Skeletal muscle tissue (tissue), 4 donors: ENCODE measurements at regions not wholly inside any gene's neighbourhood (a gene's known extent, or its start where the extent isn't known, plus 50 kb on each side); places are given as distances from the start of the nearest gene placed in this dataset. TPM values are rescaled to one million over a fixed set of nuclear protein-coding genes. Genes with fewer than 3 reads are reported as not detected.

Experiments used
- H3K27ac ChIP-seq: one replicate; pipeline ENCODE4 v1.7.0; 2013; ENCODE audit warnings: mild to moderate bottlenecking, low read depth, low read length, inconsistent platforms
- H3K27me3 ChIP-seq, 3 donors: one replicate each; pipeline ENCODE4 v1.7.0; 2013; ENCODE audit warnings: low read length in 3 of 3; ENCODE audit not compliant: control insufficient read depth in 3 of 3, insufficient read depth in 3 of 3
- H3K36me3 ChIP-seq, 3 donors: one replicate each; pipeline ENCODE4 v1.7.0; 2013; ENCODE audit warnings: low read length in 3 of 3; ENCODE audit not compliant: control insufficient read depth in 3 of 3, insufficient read depth in 3 of 3
- H3K4me1 ChIP-seq, 3 donors: one replicate each; pipeline ENCODE4 v1.7.0; 2013; ENCODE audit warnings: low read length in 3 of 3, mild to moderate bottlenecking in 3 of 3; ENCODE audit not compliant: control insufficient read depth in 3 of 3, insufficient read depth in 3 of 3
- H3K4me3 ChIP-seq, 3 donors: one replicate each; pipeline ENCODE4 v1.7.0; 2013; ENCODE audit warnings: low read length in 3 of 3
- H3K9ac ChIP-seq, 3 donors: one replicate each; pipeline ENCODE4 v1.7.0; 2013; ENCODE audit warnings: low read length in 3 of 3, mild to moderate bottlenecking in 3 of 3, moderate library complexity in 2 of 3, low read depth in 1 of 3
- H3K9me3 ChIP-seq, 3 donors: one replicate each; pipeline ENCODE4 v1.7.0; 2013; ENCODE audit warnings: low read length in 3 of 3; ENCODE audit not compliant: control insufficient read depth in 3 of 3
- small RNA-seq: library from RNA; depleted of rRNA; stranded (forward); fragments of <200 nt; gene quantifications from one replicate; pipeline ENCODE3, GENCODE V24; 2014
- donor health status: Osteomylitis.

- Histone ChIP-seq H3K36me3 (no peaks in the 10 kb centered on the region), H3K27me3 (no peaks in the 10 kb centered on the region), H3K9ac (no peak overlapping the region), H3K4me1 (no peaks in the 10 kb centered on the region), H3K9me3 (no peaks in the 10 kb centered on the region), H3K27ac (no peak overlapping the region), H3K4me3 (no peak overlapping the region)
Observed at GRCh38 chr12:86373813-86374212, 117.6 kb upstream of the MGAT4C start.

GRCh38 chr12:86367137-86367536, 110.9 kb upstream of the MGAT4C start:
- Histone ChIP-seq H3K36me3 (no peaks in the 10 kb centered on the region), H3K27me3 (no peaks in the 10 kb centered on the region), H3K27ac (no peak overlapping the region), H3K9ac (no peak overlapping the region), H3K4me1 (no peaks in the 10 kb centered on the region), H3K4me3 (no peak overlapping the region), H3K9me3 (no peaks in the 10 kb centered on the region)

GRCh38 chr12:86349196-86349595, 93.0 kb upstream of the MGAT4C start:
- Histone ChIP-seq H3K27ac (no peak overlapping the region), H3K4me1 (no peaks in the 10 kb centered on the region), H3K9ac (no peak overlapping the region), H3K36me3 (no peaks in the 10 kb centered on the region), H3K4me3 (no peak overlapping the region), H3K27me3 (no peaks in the 10 kb centered on the region), H3K9me3 (peaks cover 0 to 2% (median 0%) of the 10 kb centered on the region in 3 donors)

GRCh38 chr12:86333955-86334522, 77.8 kb upstream of the MGAT4C start:
- no peaks in the 10 kb centered on the region for H3K27me3 ChIP-seq
- H3K4me1 ChIP-seq = no peaks in the 10 kb centered on the region
- no peak overlapping the region for H3K27ac ChIP-seq
- H3K36me3 ChIP-seq = no peaks in the 10 kb centered on the region
- no peak overlapping the region for H3K4me3 ChIP-seq
- no peak overlapping the region for H3K9ac ChIP-seq
- H3K9me3 ChIP-seq = no peaks in the 10 kb centered on the region

GRCh38 chr12:86331457-86331856, 75.3 kb upstream of the MGAT4C start:
- Histone ChIP-seq H3K9ac (no peak overlapping the region), H3K9me3 (no peaks in the 10 kb centered on the region), H3K27me3 (no peaks in the 10 kb centered on the region), H3K4me3 (no peak overlapping the region), H3K27ac (no peak overlapping the region), H3K4me1 (no peaks in the 10 kb centered on the region), H3K36me3 (no peaks in the 10 kb centered on the region)

- H3K27ac ChIP-seq = no peak overlapping the region
- H3K4me1 ChIP-seq = no peaks in the 10 kb centered on the region
- no peak overlapping the region for H3K4me3 ChIP-seq
- H3K9me3 ChIP-seq = no peaks in the 10 kb centered on the region
- no peaks in the 10 kb centered on the region for H3K36me3 ChIP-seq
- no peak overlapping the region for H3K9ac ChIP-seq
- no peaks in the 10 kb centered on the region for H3K27me3 ChIP-seq
Observed at GRCh38 chr12:86331012-86331411, 74.8 kb upstream of the MGAT4C start.

- no peak overlapping the region for H3K4me3 ChIP-seq
- H3K27ac ChIP-seq = no peak overlapping the region
- H3K27me3 ChIP-seq = no peaks in the 10 kb centered on the region
- no peak overlapping the region for H3K9ac ChIP-seq
- H3K4me1 ChIP-seq = no peaks in the 10 kb centered on the region
- H3K9me3 ChIP-seq = no peaks in the 10 kb centered on the region
- no peaks in the 10 kb centered on the region for H3K36me3 ChIP-seq
Observed at GRCh38 chr12:86312232-86312631, 56.0 kb upstream of the MGAT4C start.

Small RNA genes in the stretch of these regions (small RNA-seq; reads per million reads assigned to genes)
- gene AC079598.2 (not detected), gene AC079598.3 (not detected), gene AC079598.4 (not detected), gene CYCSP30 (not detected)
